HG02588 (cell line): ENCODE measurements at regions not wholly inside any gene's neighbourhood (a gene's known extent, or its start where the extent isn't known, plus 50 kb on each side); places are given as distances from the start of the nearest gene placed in this dataset.

Experiments used
- ATAC-seq: cut with Tn5 transposase; IDR thresholded peaks from one replicate; pipeline ENCODE4 v1.9.1; 2021; ENCODE audit warnings: mild to moderate bottlenecking, moderate library complexity; ENCODE audit not compliant: unreplicated experiment

DNA sequence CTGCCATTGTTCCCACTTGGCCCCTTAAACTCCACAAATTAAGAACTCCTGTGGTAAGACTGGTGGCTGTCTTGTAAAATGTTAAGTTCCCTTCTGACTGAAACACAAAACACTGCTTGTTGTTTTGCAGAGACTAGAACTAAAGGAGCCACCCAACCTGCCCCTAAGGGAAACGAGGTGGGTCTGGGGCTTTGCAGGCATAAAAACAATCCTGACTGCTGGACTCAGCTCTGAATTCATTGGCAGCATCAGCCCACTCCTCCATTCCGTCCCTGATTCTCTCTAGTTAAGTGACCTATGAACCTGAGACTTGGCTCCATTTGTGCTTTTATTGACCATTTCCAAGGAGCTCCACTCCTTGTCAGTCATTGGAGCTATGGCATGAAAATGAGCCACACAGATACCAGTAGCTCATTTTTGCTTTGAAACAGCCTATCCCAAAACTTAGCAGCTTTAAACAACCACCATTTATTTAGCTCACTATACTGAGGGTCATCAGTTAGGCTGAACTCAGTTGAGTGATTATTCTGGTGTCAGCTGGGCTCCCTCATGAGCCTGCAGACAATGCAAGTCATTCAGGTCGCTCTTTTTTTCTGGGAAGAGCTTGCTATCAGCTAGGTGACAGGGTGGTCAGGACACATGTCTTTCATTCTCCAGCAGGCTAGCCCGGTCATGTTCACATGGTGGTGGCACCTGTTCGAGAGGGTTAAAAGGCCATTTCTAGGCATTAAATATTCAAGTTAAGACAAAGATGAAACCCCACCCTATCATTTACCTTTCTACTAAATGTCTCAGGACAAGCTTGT is 175.1 kb upstream of the CTNNB1 start:
- ATAC-seq = no peak

DNA sequence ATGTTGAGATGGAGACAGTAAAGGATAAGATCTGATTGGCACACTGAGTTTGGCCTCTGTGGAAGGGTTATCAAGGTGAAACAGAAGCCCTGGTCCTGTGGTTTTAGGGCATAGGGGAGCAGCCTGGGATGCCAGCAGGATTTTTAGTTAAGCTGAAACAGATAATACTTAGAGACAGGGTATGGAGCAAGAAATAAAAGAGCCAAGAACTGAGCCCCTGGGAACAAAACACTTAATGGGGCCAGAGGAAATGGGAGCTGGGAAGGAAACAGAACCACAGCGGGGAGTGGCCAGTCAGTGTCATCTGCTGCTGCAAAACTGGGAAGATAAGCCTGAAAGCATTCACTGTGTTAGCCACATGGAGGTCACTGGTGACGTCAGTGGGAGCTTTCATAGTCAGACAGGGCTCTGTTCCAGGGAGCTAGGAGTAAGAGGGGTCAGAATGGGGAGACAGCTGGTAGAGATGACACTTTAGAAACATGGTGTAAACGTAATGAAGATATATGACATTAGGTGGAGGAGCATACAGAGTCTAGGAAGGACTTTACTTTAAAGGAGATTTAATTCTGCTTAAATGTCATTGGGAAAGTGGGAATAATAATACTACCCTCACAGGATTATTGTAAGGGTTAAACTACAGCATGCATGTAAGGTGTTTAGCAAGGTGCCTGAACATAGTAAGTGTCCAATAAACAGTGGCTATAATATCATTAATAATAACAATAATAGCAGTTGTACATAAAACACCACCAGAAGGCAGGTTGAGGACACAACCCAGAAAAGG is 172.7 kb upstream of the CTNNB1 start:
- ATAC-seq = no peak

GRCh38 chr3:41029356-41029755 is 169.9 kb upstream of the CTNNB1 start:
- ATAC-seq = no peak

GRCh38 chr3:41030220-41030619 is 169.1 kb upstream of the CTNNB1 start:
- no peak for ATAC-seq

- no peak for ATAC-seq
Observed at GRCh38 chr3:41031401-41031800, 167.9 kb upstream of the CTNNB1 start.

GRCh38 chr3:41033956-41034519 is 165.3 kb upstream of the CTNNB1 start:
- no peak for ATAC-seq

GRCh38 chr3:41035456-41036022 is 163.8 kb upstream of the CTNNB1 start:
- ATAC-seq = no peak

DNA sequence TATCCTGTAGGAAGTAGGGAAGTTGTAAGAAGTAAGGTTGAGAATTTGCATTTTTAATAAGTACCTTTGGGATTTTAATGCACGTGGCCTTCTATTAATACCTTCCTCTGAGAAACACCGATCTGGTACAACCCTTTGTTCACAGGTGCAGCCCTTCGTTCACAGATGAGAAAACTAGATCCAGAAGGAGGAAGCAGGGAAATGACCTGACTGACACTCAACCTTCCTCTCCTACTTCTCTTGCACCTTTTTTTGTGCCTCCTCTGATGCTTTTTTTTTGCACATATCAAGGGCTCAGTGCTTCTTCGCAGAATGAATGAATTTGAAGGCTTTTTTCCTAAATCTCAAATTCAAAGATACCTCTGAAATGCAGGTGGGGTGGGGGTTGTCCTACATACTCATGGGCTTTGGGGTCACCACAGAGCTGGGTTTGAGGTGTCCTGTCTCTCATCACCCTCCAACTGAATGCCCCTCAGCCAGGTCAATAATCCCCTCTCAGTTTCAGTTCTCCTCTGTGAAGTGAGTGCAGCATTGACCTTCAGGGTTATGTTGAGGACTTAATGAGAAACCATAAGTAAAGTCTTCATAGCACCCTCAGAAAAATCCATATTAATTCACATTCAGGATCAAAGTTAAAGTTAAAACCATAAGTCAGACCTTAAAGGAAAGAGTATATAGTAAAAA is 161.5 kb upstream of the CTNNB1 start:
- no peak for ATAC-seq

- no peak for ATAC-seq
Observed at GRCh38 chr3:41040256-41040655, 159.0 kb upstream of the CTNNB1 start.

DNA sequence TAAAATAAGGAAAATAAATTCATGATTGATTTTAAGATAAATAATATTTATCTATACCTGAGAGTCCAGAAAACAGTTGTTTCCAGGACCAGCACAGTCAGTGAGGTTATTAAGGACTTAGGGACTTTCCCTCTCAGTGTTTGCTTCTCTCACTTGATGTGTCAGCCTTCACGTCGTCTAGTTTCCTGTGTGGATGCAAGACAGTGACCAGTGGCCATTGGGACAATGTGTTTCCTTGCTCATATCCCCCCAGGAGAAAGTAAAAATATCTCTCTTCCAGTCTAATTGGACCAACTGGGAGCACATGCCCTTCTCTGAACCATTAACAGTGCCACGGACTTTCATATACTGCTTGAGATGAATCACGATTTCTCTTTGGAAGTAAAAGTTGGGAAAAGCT is 157.8 kb upstream of the CTNNB1 start:
- ATAC-seq = no peak

GRCh38 chr3:41041899-41042298 is 157.4 kb upstream of the CTNNB1 start:
- ATAC-seq = no peak

DNA sequence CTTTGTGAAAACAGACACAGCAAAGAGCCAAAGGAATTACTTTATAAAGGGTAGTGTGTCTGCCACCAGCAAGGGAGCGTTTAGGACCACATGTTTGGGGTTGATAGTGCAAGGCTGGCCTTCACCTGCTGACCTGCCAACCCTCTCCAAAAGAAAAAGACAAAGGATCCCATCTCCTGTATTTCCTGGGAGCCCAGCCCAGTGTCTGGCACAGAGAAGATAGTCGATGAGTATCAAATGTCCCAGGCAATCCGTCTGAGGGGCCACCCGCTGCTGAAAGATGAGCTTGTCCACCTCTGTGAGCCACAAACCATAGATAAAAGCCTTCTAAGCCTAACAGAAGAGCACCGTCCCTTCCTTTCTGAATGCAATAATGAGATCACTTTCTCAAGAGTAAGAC is 154.8 kb upstream of the CTNNB1 start:
- no peak for ATAC-seq

GRCh38 chr3:41045491-41045890 is 153.8 kb upstream of the CTNNB1 start:
- no peak for ATAC-seq

GRCh38 chr3:41050144-41050543 is 149.2 kb upstream of the CTNNB1 start:
- no peak for ATAC-seq

DNA sequence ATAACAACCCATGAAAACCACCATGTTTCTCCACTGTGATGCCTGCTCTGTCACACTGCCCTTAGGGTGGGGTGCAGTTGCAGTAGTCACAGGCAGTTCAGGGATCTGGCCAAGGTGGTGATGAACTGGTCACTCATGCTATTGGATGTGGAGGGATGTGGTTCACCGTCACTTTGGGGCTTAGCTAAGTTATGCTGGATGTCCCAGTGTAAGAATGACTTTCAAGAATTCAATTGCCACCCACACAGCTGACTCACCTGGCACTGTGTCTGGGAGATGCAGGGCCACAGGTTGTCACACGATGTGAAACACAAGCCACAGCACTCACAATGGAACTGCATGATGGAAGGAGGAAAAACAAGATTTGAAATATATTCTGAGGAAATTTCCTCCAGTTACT is 146.1 kb upstream of the CTNNB1 start:
- ATAC-seq = no peak

DNA sequence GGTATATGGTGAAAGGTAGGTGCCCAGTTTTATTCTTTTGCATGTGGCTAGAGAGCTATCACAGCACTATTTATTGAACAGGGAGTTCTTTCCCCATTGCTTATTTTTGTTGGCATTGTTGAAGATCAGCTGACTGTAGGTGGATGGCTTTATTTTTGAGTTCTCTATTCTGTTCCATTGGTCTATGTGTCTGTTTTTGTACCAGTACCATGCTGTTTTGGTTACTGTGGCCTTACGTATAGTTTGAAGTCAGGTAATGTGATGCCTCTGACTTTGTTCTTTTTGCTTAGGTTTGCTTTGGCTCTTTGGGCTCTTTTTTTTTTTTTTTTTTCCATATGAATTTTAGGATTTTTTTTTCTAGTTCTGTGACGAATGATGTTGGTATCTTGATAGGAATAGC is 139.2 kb upstream of the CTNNB1 start:
- no peak for ATAC-seq

DNA sequence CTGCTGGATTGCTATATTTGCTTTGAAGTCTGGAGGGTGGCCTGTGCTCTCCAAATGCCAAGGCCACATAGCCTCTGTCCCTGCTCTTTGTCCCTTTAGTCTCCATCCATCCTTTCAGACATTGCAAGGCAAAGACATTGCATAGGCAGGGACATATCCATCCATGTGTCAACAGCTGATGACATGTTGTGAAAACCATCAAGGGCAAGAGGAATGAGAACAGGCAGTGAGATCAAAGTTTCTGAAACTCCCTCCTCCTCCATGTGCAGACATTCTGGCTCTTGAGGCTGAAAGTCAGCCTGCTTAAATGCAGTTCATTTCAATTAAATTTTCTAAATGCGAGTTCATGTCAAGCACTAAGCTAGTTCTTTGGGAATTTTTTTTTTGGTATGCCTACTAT is 135.2 kb upstream of the CTNNB1 start:
- no peak for ATAC-seq

DNA sequence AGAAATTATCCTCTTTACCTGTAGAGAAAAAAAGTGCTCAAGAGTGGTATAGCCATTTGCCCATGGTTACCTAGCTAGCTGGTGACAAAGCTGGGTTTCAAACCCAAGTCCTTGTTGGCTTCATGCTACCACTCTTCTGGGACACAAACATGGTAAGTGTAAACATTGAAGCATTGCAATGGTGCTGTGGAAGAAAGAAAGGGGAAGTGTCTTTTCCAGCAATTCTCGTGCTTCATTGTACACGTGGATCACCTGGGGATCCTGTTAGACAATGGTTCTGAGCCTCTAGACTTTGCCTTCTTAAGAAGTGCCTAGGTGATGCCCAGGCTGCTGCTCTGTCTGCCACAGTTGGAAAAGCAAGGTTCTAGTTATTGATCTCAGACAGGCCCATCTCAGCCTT is 134.8 kb upstream of the CTNNB1 start:
- ATAC-seq = no peak

- ATAC-seq = no peak
Observed at GRCh38 chr3:41065340-41065739, 134.0 kb upstream of the CTNNB1 start.

- ATAC-seq = no peak
Observed at GRCh38 chr3:41073190-41073589, 126.1 kb upstream of the CTNNB1 start.

DNA sequence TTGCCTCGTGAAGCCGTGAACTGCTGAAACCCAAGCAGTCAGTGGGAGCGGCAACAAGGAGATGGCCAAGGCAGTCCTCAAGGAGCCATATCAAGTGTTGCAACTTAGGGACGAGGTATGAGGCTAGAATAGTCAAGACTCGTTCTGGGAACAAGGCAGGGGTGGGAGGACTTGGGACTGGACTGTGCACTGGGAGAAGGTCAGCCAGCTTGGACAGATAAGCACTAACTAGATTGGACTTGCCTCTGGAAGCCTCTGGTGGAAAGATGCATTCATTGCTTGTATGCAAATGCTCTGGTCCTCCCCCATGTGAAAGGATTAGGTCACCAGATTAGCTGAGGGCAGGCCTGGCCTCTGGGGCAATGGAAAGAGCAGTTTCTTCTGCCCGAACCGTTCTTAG is 123.3 kb upstream of the CTNNB1 start:
- no peak for ATAC-seq
